GM21526 (cell line): ENCODE measurements at regions not wholly inside any gene's neighbourhood (a gene's known extent, or its start where the extent isn't known, plus 50 kb on each side); places are given as distances from the start of the nearest gene placed in this dataset.

ENCODE experiments used
- ATAC-seq: cut with Tn5 transposase; IDR thresholded peaks from one replicate; pipeline ENCODE4 v1.9.1; 2021; ENCODE audit warnings: moderate library complexity; ENCODE audit not compliant: unreplicated experiment, low FRiP score

- ATAC-seq: no peak
These were observed 221.7 kb downstream of the TM9SF2 start for GRCh38 chr13:99722931-99723330.

- no peak for ATAC-seq
These were observed 221.1 kb downstream of the TM9SF2 start for GRCh38 chr13:99722338-99722818.

GRCh38 chr13:99721606-99722337, 220.5 kb downstream of the TM9SF2 start:
- no peak for ATAC-seq

- no peak for ATAC-seq
These were observed 216.8 kb downstream of the TM9SF2 start for GRCh38 chr13:99717959-99718674.

GRCh38 chr13:99709134-99709533, 207.9 kb downstream of the TM9SF2 start:
- ATAC-seq: no peak

GRCh38 chr13:99704390-99704789, 203.1 kb downstream of the TM9SF2 start:
- ATAC-seq: no peak

GRCh38 chr13:99703908-99704307, 202.6 kb downstream of the TM9SF2 start:
- ATAC-seq: no peak

GRCh38 chr13:99702687-99703319, 201.5 kb downstream of the TM9SF2 start:
- no peak for ATAC-seq

GRCh38 chr13:99700468-99700867, 199.2 kb downstream of the TM9SF2 start:
- no peak for ATAC-seq

GRCh38 chr13:99698816-99699099, 197.5 kb downstream of the TM9SF2 start:
- no peak for ATAC-seq

- ATAC-seq: no peak
These were observed 196.9 kb downstream of the TM9SF2 start for GRCh38 chr13:99698010-99698815.

- ATAC-seq: no peak
These were observed 194.6 kb downstream of the TM9SF2 start for GRCh38 chr13:99695857-99696256.

- ATAC-seq: no peak
These were observed 192.8 kb downstream of the TM9SF2 start for GRCh38 chr13:99693852-99694611.

- ATAC-seq: no peak
These were observed 192.1 kb downstream of the TM9SF2 start for GRCh38 chr13:99693351-99693750.

- ATAC-seq: no peak
These were observed 191.6 kb downstream of the TM9SF2 start for GRCh38 chr13:99692854-99693253.

- no peak for ATAC-seq
These were observed 190.3 kb downstream of the TM9SF2 start for GRCh38 chr13:99691552-99691951.

- ATAC-seq: no peak
These were observed 189.3 kb downstream of the TM9SF2 start for GRCh38 chr13:99690426-99691174.

- no peak for ATAC-seq
These were observed 188.7 kb downstream of the TM9SF2 start for GRCh38 chr13:99689955-99690354.

GRCh38 chr13:99688776-99689175, 187.5 kb downstream of the TM9SF2 start:
- no peak for ATAC-seq
